Thyroid gland (tissue), 4 donors: ENCODE measurements at regions not wholly inside any gene's neighbourhood (a gene's known extent, or its start where the extent isn't known, plus 50 kb on each side); places are given as distances from the start of the nearest gene placed in this dataset.

Experiments used
- DNase-seq, 2 donors: peaks; one replicate each; pipeline ENCODE4 v3.0.0-alpha.2; 2019
- H3K27ac ChIP-seq, 3 donors: fragments of 200-600 bp; sonication (generic); 1 replicate in 2 of 3; 2 replicates in 1 of 3; pipeline ENCODE4 v1.5.1; 2016 to 2019; ENCODE audit warnings: mild to moderate bottlenecking in 1 of 3, moderate library complexity in 1 of 3
- H3K27me3 ChIP-seq: fragments of 200-600 bp; sonication (generic); one replicate; pipeline ENCODE4 v1.5.1; 2019
- H3K36me3 ChIP-seq, 2 donors: fragments of 200-600 bp; sonication (generic); one replicate each; pipeline ENCODE4 v1.5.1; 2016 to 2019
- H3K4me1 ChIP-seq, 2 donors: fragments of 200-600 bp; sonication (generic); one replicate each; pipeline ENCODE4 v1.5.1; 2017 to 2019
- H3K4me3 ChIP-seq, 3 donors: fragments of 200-600 bp; sonication (generic); replicated peaks in 1 of 3; 1 replicate in 2 of 3; 2 replicates in 1 of 3; pipeline ENCODE4 v1.5.1; 2016; ENCODE audit warnings: mild to moderate bottlenecking in 1 of 3
- H3K9me3 ChIP-seq: fragments of 200-600 bp; sonication (generic); one replicate; pipeline ENCODE4 v1.5.1; 2017
- POLR2A ChIP-seq, 2 donors: fragments of 450-650 bp; IDR thresholded peaks; one replicate each; pipeline ENCODE4 v1.6.1; 2017; ENCODE audit warnings: antibody characterized with exemption in 2 of 2, mild to moderate bottlenecking in 2 of 2, moderate library complexity in 1 of 2
- WGBS, 2 donors: methylation state at CpG; one replicate each; pipeline ENCODE4 v1.1.5; 2017; 5-methylcytosine and 5-hydroxymethylcytosine counted together
- intact Hi-C: fragments of 100-400 bp; cut with DNase I; formaldehyde crosslinking; loops from one replicate; pipeline ENCODE4 v1.15.1; 2023
- TF ChIP-seq, protein P1 (sequence below), 6 experiments: fragments of 200-600 bp in 3 of 6; fragments of 450-650 bp in 3 of 6; sonication (generic) in 3 of 6; IDR thresholded peaks; one replicate each; pipeline ENCODE4 v1.5.1; 2016 to 2019; ENCODE audit warnings: antibody characterized with exemption in 6 of 6, mild to moderate bottlenecking in 2 of 6, inconsistent platforms in 1 of 6, moderate library complexity in 1 of 6

DNA sequence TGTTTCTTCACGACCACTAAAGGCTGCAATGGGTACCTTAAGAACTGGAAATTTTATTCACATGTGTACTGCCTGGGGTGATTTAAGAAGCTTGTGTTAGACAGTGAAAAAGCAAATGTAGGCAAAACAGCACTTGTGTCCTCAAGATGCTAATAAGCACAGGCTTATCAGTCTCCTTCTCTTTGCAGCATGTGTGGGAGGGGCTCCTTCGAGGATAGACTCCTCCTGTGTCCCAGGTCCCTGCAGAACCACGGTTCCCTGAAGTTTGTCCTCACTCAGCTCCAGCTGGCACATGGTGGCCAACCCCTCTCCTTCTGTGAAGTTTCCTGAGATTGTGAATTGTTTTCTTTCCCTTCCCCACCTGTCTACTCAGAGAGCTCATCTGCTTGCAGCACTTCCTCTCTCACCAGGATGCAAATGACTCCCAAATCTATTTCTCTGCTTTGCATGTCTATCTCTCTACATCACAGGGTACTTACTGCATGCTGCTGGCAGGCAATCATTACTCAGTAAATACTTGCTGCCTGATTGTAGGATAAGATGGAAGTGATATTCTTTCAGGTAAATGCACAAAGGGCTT, 589.6 kb upstream of the KLHL29 start:
- H3K36me3 ChIP-seq: no peaks in the 10 kb centered on the region
- H3K27me3 ChIP-seq: no peaks in the 10 kb centered on the region
- H3K9me3 ChIP-seq: no peaks in the 10 kb centered on the region
- TF ChIP-seq, protein P1, sequence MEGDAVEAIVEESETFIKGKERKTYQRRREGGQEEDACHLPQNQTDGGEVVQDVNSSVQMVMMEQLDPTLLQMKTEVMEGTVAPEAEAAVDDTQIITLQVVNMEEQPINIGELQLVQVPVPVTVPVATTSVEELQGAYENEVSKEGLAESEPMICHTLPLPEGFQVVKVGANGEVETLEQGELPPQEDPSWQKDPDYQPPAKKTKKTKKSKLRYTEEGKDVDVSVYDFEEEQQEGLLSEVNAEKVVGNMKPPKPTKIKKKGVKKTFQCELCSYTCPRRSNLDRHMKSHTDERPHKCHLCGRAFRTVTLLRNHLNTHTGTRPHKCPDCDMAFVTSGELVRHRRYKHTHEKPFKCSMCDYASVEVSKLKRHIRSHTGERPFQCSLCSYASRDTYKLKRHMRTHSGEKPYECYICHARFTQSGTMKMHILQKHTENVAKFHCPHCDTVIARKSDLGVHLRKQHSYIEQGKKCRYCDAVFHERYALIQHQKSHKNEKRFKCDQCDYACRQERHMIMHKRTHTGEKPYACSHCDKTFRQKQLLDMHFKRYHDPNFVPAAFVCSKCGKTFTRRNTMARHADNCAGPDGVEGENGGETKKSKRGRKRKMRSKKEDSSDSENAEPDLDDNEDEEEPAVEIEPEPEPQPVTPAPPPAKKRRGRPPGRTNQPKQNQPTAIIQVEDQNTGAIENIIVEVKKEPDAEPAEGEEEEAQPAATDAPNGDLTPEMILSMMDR (IDR thresholded peaks at IDR 0.05): no peak
- TF ChIP-seq POLR2A (IDR thresholded peaks at IDR 0.05): no peak
- WGBS, 2 donors: 34 to 45% methylated on average over 3 of the region's 3 CpGs
- DNase-seq: no peak
- H3K4me1 ChIP-seq: no peaks in the 10 kb centered on the region
- intact Hi-C loops: no loop called here
- H3K4me3 ChIP-seq: no peak overlapping the region
- no peak overlapping the region for H3K27ac ChIP-seq

GRCh38 chr2:22798386-22798785, 586.6 kb upstream of the KLHL29 start:
- 85 to 95% methylated on average over 1 of the region's 1 CpG for WGBS, 2 donors
- Histone ChIP-seq H3K9me3 (no peaks in the 10 kb centered on the region), H3K27me3 (no peaks in the 10 kb centered on the region), H3K36me3 (no peaks in the 10 kb centered on the region), H3K4me3 (no peak overlapping the region), H3K4me1 (no peaks in the 10 kb centered on the region), H3K27ac (no peak overlapping the region)
- TF ChIP-seq, protein P1 (IDR thresholded peaks at IDR 0.05): no peak
- no peak for TF ChIP-seq POLR2A (IDR thresholded peaks at IDR 0.05)
- DNase-seq: no peak
- intact Hi-C loops: no loop called here

DNA sequence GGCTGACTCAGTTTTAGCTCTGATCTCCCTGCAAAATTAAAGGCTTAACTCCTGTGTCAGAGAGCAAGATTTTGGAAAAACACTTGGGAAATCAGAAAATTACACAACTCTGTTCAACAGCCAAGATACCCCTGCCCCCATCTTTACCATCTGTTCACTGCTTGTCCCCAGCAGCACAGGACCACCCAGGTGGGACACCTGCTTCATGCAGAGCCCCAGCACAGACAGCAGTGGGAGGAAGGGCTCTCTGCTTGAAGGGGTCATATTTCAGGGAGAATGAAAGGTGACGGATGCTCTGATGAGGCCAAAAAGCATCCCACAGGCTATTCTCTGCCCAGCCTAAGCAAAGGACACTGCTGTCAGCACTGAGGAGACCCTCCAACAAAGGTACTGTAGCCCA, 584.6 kb upstream of the KLHL29 start:
- 100% methylated on average over 1 of the region's 1 CpG; no CpG with 5 or more reads in 1 of the 2 donors for WGBS, 2 donors
- no peak for DNase-seq
- Histone ChIP-seq H3K27ac (no peak overlapping the region), H3K4me1 (no peaks in the 10 kb centered on the region), H3K9me3 (no peaks in the 10 kb centered on the region), H3K36me3 (no peaks in the 10 kb centered on the region), H3K27me3 (no peaks in the 10 kb centered on the region), H3K4me3 (no peak overlapping the region)
- intact Hi-C loops: no loop called here
- TF ChIP-seq, protein P1 (IDR thresholded peaks at IDR 0.05): no peak

DNA sequence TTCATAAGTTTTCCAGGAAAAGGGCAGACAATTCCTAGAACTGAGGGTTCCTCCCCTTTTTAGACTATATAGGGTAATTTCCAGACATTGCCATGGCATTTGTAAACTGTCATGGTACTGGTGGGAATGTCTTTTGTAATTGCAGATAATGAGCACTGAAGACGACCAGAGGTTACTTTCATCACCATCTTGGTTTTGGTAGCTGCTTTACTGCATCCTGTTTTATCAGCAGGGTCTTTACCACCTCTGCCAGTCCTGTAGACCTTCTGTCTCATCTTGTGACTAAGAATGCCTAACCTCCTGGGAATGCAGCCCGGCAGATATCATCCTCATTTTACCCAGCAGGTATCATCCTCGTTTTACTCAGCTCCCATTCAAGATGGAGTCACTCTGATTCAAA, 583.9 kb upstream of the KLHL29 start:
- intact Hi-C loops: no loop called here
- H3K36me3 ChIP-seq: no peaks in the 10 kb centered on the region
- H3K4me3 ChIP-seq: no peak overlapping the region
- no peak overlapping the region for H3K27ac ChIP-seq
- H3K4me1 ChIP-seq: no peaks in the 10 kb centered on the region
- DNase-seq: no peak
- TF ChIP-seq POLR2A (IDR thresholded peaks at IDR 0.05): no peak
- TF ChIP-seq, protein P1 (IDR thresholded peaks at IDR 0.05): no peak
- WGBS, 2 donors: 66 to 75% methylated on average over 3 of the region's 3 CpGs
- no peaks in the 10 kb centered on the region for H3K27me3 ChIP-seq
- H3K9me3 ChIP-seq: no peaks in the 10 kb centered on the region

DNA sequence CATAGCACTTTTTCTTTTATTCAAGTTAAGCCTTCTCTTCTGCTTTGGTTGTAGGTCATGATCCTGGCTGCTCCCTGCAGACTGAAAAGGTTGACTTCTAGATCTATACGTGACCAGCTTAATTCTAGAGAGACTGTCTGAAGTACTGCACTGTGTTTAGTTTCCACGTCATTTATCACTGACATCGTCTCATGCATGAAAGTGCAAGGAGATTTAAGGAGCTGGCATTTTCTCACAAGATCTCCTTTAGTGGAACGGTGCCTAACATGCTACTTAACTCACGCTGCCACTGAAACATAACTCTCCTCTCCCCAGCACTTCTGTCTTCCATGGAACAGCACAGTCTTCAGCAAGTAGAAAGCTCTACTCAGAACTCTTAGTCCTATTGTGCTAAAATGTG, 583.0 kb upstream of the KLHL29 start:
- Histone ChIP-seq H3K9me3 (no peaks in the 10 kb centered on the region), H3K27ac (no peak overlapping the region), H3K27me3 (no peaks in the 10 kb centered on the region), H3K4me1 (no peaks in the 10 kb centered on the region), H3K36me3 (no peaks in the 10 kb centered on the region), H3K4me3 (no peak overlapping the region)
- intact Hi-C loops: no loop called here
- no peak for TF ChIP-seq POLR2A (IDR thresholded peaks at IDR 0.05)
- TF ChIP-seq, protein P1 (IDR thresholded peaks at IDR 0.05): no peak
- 24 to 44% methylated on average over 5 of the region's 5 CpGs for WGBS, 2 donors
- DNase-seq: no peak
